Small intestine (tissue), 7 donors: ENCODE measurements at regions not wholly inside any gene's neighbourhood (a gene's known extent, or its start where the extent isn't known, plus 50 kb on each side); places are given as distances from the start of the nearest gene placed in this dataset.

Experiments
- DNase-seq, 2 donors: peaks; one replicate each; pipeline versions ENCODE4 v3.0.0 to v3.0.0-alpha.2; 2013
- FAIRE-seq: peaks from 2 replicates; lab custom pipeline; 2012; peaks lifted over from hg19 to GRCh38; lab: Jason Lieb, UNC
- H3K27ac ChIP-seq, 3 donors: one replicate each; pipeline ENCODE4 v1.5.1; 2013; ENCODE audit warnings: low read length in 2 of 3, mild to moderate bottlenecking in 2 of 3, control low read depth in 1 of 3, inconsistent platforms in 1 of 3, low read depth in 1 of 3, moderate library complexity in 1 of 3
- H3K27me3 ChIP-seq, 3 donors: one replicate each; pipeline ENCODE4 v1.6.1; 2013; ENCODE audit warnings: low read length in 3 of 3, inconsistent platforms in 1 of 3; ENCODE audit not compliant: control insufficient read depth in 3 of 3, insufficient read depth in 3 of 3
- H3K36me3 ChIP-seq, 3 donors: one replicate each; pipeline ENCODE4 v1.6.1; 2013; ENCODE audit warnings: low read length in 3 of 3, inconsistent platforms in 1 of 3, low read depth in 1 of 3, mild to moderate bottlenecking in 1 of 3, moderate library complexity in 1 of 3; ENCODE audit not compliant: control insufficient read depth in 3 of 3, insufficient read depth in 2 of 3
- H3K4me1 ChIP-seq, 3 donors: one replicate each; pipeline ENCODE4 v1.6.1; 2013; ENCODE audit warnings: low read length in 2 of 3, inconsistent platforms in 1 of 3, low read depth in 1 of 3, mild to moderate bottlenecking in 1 of 3, moderate library complexity in 1 of 3; ENCODE audit not compliant: control insufficient read depth in 3 of 3, insufficient read depth in 2 of 3
- H3K4me3 ChIP-seq, 3 donors: one replicate each; pipeline ENCODE4 v1.5.1; 2013; ENCODE audit warnings: low read length in 3 of 3, control low read depth in 1 of 3, inconsistent platforms in 1 of 3, low read depth in 1 of 3, mild to moderate bottlenecking in 1 of 3, moderate library complexity in 1 of 3
- H3K9me3 ChIP-seq, 2 donors: one replicate each; pipeline ENCODE4 v1.6.1; 2013; ENCODE audit warnings: low read depth in 1 of 2, low read length in 1 of 2; ENCODE audit not compliant: control insufficient read depth in 2 of 2, insufficient read depth in 1 of 2
- WGBS, 3 donors: extraction: QIAGEN DNeasy Blood & Tissue Kit; methylation state at CpG; one replicate each; pipeline ENCODE4 v1.1.7; 2013; 5-methylcytosine and 5-hydroxymethylcytosine counted together
- donor health status: healthy with polysubstance abuse.
- donor health status: control.
- donor health status: control.
- donor health status: Bipolar disorder and iron deficiency.
- donor health status: healthy.

DNA sequence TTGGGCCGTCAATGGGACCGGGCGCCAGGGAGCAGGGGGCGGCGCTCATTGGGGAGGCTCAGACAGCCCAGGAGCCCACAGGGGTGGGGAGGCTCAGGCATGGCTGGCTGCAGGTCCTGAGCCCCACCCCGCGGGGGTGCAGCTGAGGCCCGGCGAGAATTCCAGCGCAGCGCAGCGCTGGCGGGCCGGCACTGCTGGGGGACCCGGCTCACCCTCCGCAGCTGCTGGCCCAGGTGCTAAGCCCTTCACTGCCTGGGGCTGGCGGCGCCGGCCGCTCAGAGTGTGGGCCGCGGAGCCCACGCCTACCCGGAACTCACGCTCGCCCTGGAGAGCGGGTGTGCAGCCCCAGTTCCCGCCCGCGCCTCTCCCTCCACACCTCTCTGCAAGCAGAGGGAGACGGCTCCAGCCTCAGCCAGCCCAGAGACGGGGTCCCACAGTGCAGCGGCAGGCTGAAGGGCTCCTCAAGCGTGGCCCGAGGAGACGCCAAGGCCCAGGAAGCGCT, 1227.4 kb downstream of the PCDH17 start:
- Histone ChIP-seq H3K36me3 (no peaks in the 10 kb centered on the region), H3K4me1 (no peaks in the 10 kb centered on the region), H3K4me3 (no peak overlapping the region), H3K27ac (no peak overlapping the region), H3K27me3 (no peaks in the 10 kb centered on the region), H3K9me3 (peaks cover 0 to 5% of the 10 kb centered on the region in 2 donors)
- DNase-seq (no peak), FAIRE-seq (no peak)
- WGBS, 3 donors, result 97 to 98% (median 97%) methylated on average over 31 to 37 of the region's 37 CpGs

DNA sequence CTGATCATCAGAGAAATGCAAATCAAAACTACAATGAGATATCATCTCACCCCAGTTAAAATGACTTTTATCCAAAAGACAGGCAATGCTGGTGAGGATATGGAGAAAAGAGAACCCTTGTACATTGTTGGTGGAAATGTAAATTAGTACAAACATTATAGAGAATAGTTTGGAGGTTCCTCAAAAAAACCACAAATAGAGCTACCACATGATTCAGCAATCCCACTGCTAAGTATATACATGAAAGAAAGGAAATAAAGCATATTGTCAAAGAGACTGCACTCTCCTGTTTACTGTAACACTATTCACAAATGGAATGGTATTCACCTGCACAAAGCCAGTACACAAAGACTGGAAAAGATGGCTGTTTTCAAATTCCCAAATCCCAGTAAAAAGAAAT, 1233.7 kb downstream of the PCDH17 start:
- H3K9me3 ChIP-seq, result peaks cover 0 to 6% of the 10 kb centered on the region in 2 donors
- no peaks in the 10 kb centered on the region for H3K27me3 ChIP-seq
- H3K4me1 ChIP-seq, result no peaks in the 10 kb centered on the region
- DNase-seq (no peak), FAIRE-seq (no peak)
- H3K27ac ChIP-seq, result no peak overlapping the region
- no peak overlapping the region for H3K4me3 ChIP-seq
- no peaks in the 10 kb centered on the region for H3K36me3 ChIP-seq

DNA sequence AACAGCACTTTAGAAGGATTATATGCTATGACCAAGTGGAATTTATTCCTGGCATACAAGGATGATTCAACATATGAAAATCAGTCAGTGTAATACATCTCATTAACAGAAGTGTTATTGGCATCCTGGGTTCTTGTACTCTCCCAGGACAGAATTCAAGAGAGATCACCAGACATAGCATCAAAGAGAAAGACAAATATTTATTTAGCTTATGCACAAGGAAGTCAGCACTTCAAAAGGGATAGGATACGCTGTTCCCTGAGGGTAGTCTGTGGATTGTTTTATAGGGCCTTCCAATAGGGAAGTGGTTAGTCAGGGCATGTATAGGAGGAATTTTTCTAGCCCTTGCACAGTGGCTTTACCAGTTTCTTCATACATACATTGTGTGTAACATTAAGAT, 1238.0 kb downstream of the PCDH17 start:
- Histone ChIP-seq H3K4me1 (no peaks in the 10 kb centered on the region), H3K9me3 (peaks cover 0 to 6% of the 10 kb centered on the region in 2 donors), H3K36me3 (no peaks in the 10 kb centered on the region), H3K27me3 (no peaks in the 10 kb centered on the region), H3K4me3 (no peak overlapping the region), H3K27ac (no peak overlapping the region)
- no peak for DNase-seq
- no peak for FAIRE-seq
- WGBS, 3 donors, result 10 to 44% (median 35%) methylated on average over 1 of the region's 1 CpG

DNA sequence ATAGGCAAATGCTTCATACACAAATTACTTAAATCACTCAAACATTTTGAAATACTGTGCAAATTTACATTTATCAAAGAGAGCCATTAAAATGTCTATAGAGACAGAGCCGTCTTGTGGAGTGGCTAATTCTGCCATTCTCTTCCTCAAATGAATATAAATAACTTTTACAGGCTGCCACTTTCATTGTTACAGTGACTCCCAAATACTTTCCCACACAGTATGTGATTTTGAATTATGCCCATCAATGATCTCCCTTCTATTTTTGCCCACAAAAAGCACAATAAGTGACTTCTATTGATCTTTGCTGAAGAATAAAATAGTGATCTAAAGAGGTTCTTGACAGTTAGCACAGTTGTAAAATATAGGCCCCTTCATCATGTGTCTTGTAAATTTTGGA, 1244.9 kb downstream of the PCDH17 start:
- Histone ChIP-seq H3K36me3 (no peaks in the 10 kb centered on the region), H3K4me3 (no peak overlapping the region), H3K4me1 (peaks cover 0 to 3% (median 0%) of the 10 kb centered on the region in 3 donors), H3K27me3 (no peaks in the 10 kb centered on the region), H3K9me3 (no peaks in the 10 kb centered on the region), H3K27ac (no peak overlapping the region)
- no peak for DNase-seq
- WGBS, 3 donors, result 59 to 70% (median 67%) methylated on average over 1 of the region's 1 CpG
- FAIRE-seq, result no peak

DNA sequence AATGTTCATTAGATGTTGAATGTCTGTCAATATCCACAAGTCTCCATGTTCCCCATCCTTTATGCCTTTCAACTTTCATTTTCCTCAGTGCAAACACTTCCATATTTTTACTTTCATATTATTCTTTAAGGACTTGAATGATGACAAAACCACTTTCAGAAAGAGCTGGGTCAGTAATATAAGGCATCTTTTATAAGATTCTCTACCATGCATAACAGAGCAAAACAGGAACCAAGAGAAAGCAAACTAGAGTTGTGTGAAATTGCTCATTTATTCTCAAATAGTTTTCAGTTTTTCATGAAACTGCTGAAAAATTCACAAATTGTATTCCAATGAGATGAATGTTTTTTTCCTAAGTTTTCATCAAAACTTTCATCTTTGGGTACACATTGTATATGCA, 1247.6 kb downstream of the PCDH17 start:
- Histone ChIP-seq H3K4me3 (no peak overlapping the region), H3K4me1 (peaks cover 0 to 3% (median 0%) of the 10 kb centered on the region in 3 donors), H3K36me3 (no peaks in the 10 kb centered on the region), H3K9me3 (no peaks in the 10 kb centered on the region), H3K27ac (no peak overlapping the region), H3K27me3 (no peaks in the 10 kb centered on the region)
- no peak for FAIRE-seq
- no peak for DNase-seq

DNA sequence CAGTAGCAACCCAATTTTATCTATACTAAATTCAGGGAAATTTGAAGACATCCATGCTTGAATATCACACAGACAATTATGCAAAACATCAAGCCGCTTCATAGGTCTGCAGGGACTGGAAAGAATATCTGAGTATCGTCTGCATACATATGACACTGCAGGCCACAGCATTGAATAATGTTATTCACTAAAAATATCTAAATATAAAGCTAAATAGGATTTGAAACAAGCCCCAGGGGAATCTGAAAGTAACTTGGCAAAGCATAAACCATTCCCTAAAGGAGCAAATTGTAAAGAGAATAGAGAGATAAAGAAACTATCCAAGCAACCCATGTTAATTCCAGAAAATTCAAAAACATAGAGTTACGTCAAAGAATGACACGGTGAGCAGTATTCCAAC, 1251.0 kb downstream of the PCDH17 start:
- WGBS, 3 donors, result 80 to 85% (median 81%) methylated on average over 4 of the region's 4 CpGs

DNA sequence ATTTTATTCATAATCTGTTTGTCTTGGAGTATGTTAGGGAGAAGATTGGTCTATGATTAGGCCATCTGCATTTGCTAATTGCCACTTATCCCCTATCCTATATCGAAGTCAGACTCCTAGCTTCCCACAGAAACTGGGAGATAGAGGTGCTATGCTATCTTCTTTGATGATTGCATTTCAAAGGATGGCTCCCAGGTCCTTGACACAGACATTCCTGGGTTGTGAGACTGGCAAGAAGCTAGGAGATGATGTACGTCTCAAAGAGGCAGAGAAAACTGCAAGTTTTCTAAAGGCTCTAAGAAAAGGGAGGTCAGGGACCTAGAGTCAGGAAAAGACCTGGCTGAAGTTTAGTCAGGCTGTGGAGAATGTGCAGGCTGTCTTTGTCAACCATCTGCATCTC, 1251.9 kb downstream of the PCDH17 start:
- no peak overlapping the region for H3K4me3 ChIP-seq
- no peaks in the 10 kb centered on the region for H3K4me1 ChIP-seq
- H3K36me3 ChIP-seq, result no peaks in the 10 kb centered on the region
- no peak for FAIRE-seq
- no peaks in the 10 kb centered on the region for H3K9me3 ChIP-seq
- DNase-seq, result no peak
- WGBS, 3 donors, result 45 to 65% (median 54%) methylated on average over 2 of the region's 2 CpGs
- no peaks in the 10 kb centered on the region for H3K27me3 ChIP-seq
- no peak overlapping the region for H3K27ac ChIP-seq

More for the DNA sequence above, 1251.0 kb downstream of the PCDH17 start:
- DNase-seq, result no peak
- H3K4me3 ChIP-seq, result no peak overlapping the region
- H3K9me3 ChIP-seq, result no peaks in the 10 kb centered on the region
- H3K27ac ChIP-seq, result no peak overlapping the region
- H3K4me1 ChIP-seq, result no peaks in the 10 kb centered on the region
- no peaks in the 10 kb centered on the region for H3K36me3 ChIP-seq
- FAIRE-seq, result no peak
- H3K27me3 ChIP-seq, result no peaks in the 10 kb centered on the region

DNA sequence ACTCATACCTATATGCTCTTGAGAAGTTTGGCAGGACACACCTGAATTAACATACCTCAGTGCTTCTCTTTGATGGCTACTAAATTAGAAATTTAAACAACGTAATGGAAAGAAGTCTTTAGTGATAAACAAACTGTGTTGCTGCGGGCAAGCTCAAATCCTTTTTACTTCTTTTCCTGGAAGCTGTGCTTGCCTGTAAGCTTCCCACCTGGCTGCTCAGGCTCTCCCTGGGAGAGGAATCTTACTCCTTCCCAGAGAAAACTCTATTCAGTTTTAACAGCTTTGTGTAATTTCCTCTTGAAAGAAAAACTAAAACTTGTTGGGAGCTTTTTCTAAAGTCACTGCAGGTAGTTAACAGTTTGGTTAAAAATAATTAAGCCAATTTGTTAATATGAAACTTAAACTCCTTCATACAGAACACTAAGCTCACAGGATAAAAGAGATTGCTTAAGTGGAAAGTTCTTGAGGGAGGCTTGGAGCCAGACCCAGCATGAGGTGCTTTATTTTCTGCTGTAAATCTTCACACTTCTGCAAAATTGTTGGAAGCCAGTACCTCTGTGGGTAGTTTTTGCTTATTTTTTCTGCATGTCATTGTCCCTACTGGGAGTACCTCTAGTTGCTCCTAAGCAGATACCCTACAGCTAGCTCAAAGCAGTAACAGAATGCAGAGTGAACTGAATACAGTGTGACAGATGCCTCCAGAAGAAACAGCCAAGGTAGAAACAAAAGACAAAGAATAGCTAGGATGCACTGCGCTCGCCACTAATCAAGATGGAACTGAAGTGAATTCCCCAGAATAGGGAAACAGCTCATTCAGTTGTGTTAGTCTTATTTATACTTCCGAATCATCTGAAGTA, 1253.0 kb downstream of the PCDH17 start:
- Histone ChIP-seq H3K27ac (no peak overlapping the region), H3K27me3 (no peaks in the 10 kb centered on the region), H3K36me3 (no peaks in the 10 kb centered on the region), H3K4me3 (no peak overlapping the region), H3K4me1 (no peaks in the 10 kb centered on the region), H3K9me3 (no peaks in the 10 kb centered on the region)
- FAIRE-seq, result no peak
- WGBS, 3 donors, result 50 to 72% (median 53%) methylated on average over 5 of the region's 5 CpGs
- DNase-seq, result no peak
